Colonic mucosa (tissue), 4 donors: ENCODE measurements at regions not wholly inside any gene's neighbourhood (a gene's known extent, or its start where the extent isn't known, plus 50 kb on each side); places are given as distances from the start of the nearest gene placed in this dataset.
"Not testable (repeated sequence)": the region's sequence is repeated elsewhere in the genome, so short reads cannot be mapped to it uniquely, and the experiment has no call there.

Experiments used
- DNase-seq: peaks from one replicate; pipeline ENCODE4 v3.0.0-alpha.2; 2020
- H3K27ac ChIP-seq: fragments of 200-600 bp; one replicate; pipeline ENCODE4 v1.8.0; 2021
- H3K27me3 ChIP-seq: fragments of 200-600 bp; one replicate; pipeline ENCODE4 v1.8.0; 2021
- H3K36me3 ChIP-seq: fragments of 200-600 bp; one replicate; pipeline ENCODE4 v1.8.0; 2021
- H3K4me1 ChIP-seq: fragments of 200-600 bp; one replicate; pipeline ENCODE4 v1.8.0; 2021; ENCODE audit warnings: mild to moderate bottlenecking
- H3K4me3 ChIP-seq: fragments of 200-600 bp; one replicate; pipeline ENCODE4 v1.8.0; 2021
- H3K9ac ChIP-seq, 2 donors: one replicate each; pipeline ENCODE4 v1.7.0; 2013; ENCODE audit warnings: control low read depth in 2 of 2, low read depth in 2 of 2, low read length in 2 of 2
- H3K9me3 ChIP-seq: fragments of 200-600 bp; one replicate; pipeline ENCODE4 v1.8.0; 2021
- CTCF ChIP-seq: fragments of 200-600 bp; IDR thresholded peaks from one replicate; pipeline ENCODE4 v1.8.0; 2022; ENCODE audit warnings: antibody characterized with exemption, mild to moderate bottlenecking
- intact Hi-C: fragments of 100-400 bp; cut with DNase I; formaldehyde crosslinking; loops from one replicate; pipeline ENCODE4 v1.14.1; 2022
- donor health status: healthy.
- donor health status: DM: no; HTN: no; CAD: no.
- donor health status: DM: no; HTN: no; CAD: no.

- Histone ChIP-seq H3K27ac (no peak overlapping the region), H3K9me3 (no peaks in the 10 kb centered on the region), H3K4me3 (no peak overlapping the region), H3K36me3 (no peaks in the 10 kb centered on the region), H3K27me3 (no peaks in the 10 kb centered on the region), H3K4me1 (no peaks in the 10 kb centered on the region), H3K9ac (no peak overlapping the region)
- TF ChIP-seq CTCF: no peak
- intact Hi-C loops: no loop called here
- no peak for DNase-seq
Measured at GRCh38 chr7:106346678-106347217, 62.0 kb upstream of the NAMPT start.

GRCh38 chr7:106346167-106346677, 61.4 kb upstream of the NAMPT start:
- Histone ChIP-seq H3K4me3 (no peak overlapping the region), H3K27me3 (no peaks in the 10 kb centered on the region), H3K9me3 (no peaks in the 10 kb centered on the region), H3K4me1 (no peaks in the 10 kb centered on the region), H3K36me3 (no peaks in the 10 kb centered on the region), H3K9ac (no peak overlapping the region), H3K27ac (no peak overlapping the region)
- DNase-seq: no peak
- intact Hi-C loops: no loop called here
- no peak for TF ChIP-seq CTCF

GRCh38 chr7:106345421-106346166, 60.8 kb upstream of the NAMPT start:
- no peak for TF ChIP-seq CTCF
- intact Hi-C loops: no loop called here
- Histone ChIP-seq H3K27me3 (no peaks in the 10 kb centered on the region), H3K4me3 (no peak overlapping the region), H3K9me3 (no peaks in the 10 kb centered on the region), H3K9ac (no peak overlapping the region), H3K4me1 (no peaks in the 10 kb centered on the region), H3K27ac (no peak overlapping the region), H3K36me3 (no peaks in the 10 kb centered on the region)
- no peak for DNase-seq

GRCh38 chr7:106344861-106345260, 60.1 kb upstream of the NAMPT start:
- intact Hi-C loops: no loop called here
- H3K9me3 ChIP-seq: no peaks in the 10 kb centered on the region
- no peaks in the 10 kb centered on the region for H3K27me3 ChIP-seq
- TF ChIP-seq CTCF: no peak
- no peaks in the 10 kb centered on the region for H3K36me3 ChIP-seq
- H3K27ac ChIP-seq: no peak overlapping the region
- H3K9ac ChIP-seq: no peak overlapping the region
- no peaks in the 10 kb centered on the region for H3K4me1 ChIP-seq
- no peak for DNase-seq
- no peak overlapping the region for H3K4me3 ChIP-seq

GRCh38 chr7:106344211-106344610, 59.4 kb upstream of the NAMPT start:
- no peak for TF ChIP-seq CTCF
- H3K4me3 ChIP-seq: no peak overlapping the region
- no peak overlapping the region for H3K27ac ChIP-seq
- H3K36me3 ChIP-seq: no peaks in the 10 kb centered on the region
- no peaks in the 10 kb centered on the region for H3K27me3 ChIP-seq
- DNase-seq: no peak
- H3K9me3 ChIP-seq: no peaks in the 10 kb centered on the region
- H3K4me1 ChIP-seq: no peaks in the 10 kb centered on the region
- H3K9ac ChIP-seq: no peak overlapping the region
- intact Hi-C loops: no loop called here

- H3K27me3 ChIP-seq, H3K9ac ChIP-seq, intact Hi-C loops, H3K9me3 ChIP-seq, H3K4me1 ChIP-seq, DNase-seq, H3K36me3 ChIP-seq, H3K4me3 ChIP-seq, H3K27ac ChIP-seq: not testable (repeated sequence)
Measured at GRCh38 chr7:106342049-106342448, 57.3 kb upstream of the NAMPT start.

GRCh38 chr7:106340247-106340596, 55.4 kb upstream of the NAMPT start:
- intact Hi-C loops, H3K27ac ChIP-seq, H3K9ac ChIP-seq, H3K4me3 ChIP-seq, H3K27me3 ChIP-seq, H3K36me3 ChIP-seq, H3K9me3 ChIP-seq, H3K4me1 ChIP-seq, DNase-seq: not testable (repeated sequence)
